ENCODE measurements at regions not wholly inside any gene's neighbourhood (a gene's known extent, or its start where the extent isn't known, plus 50 kb on each side); places are given as distances from the start of the nearest gene placed in this dataset.

DNA sequence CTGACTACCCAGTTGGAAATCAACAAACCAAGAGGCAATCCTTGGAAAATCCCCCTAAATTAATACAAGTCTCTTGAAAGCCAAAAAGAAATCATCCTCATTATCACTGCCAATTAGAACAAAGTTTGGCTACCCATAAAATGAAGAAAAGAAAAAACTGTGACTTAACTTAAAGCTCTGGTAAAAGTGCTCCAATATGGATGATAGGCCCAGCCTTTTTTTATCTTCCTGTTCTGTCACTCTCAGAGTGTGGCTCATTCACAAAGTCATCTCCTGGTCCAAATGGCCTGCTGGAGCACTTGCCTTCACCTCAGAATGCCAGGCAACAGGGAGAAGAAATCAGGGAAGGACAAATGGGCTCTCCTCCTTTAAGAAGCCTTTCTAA, 155.1 kb upstream of the GHITM start:
- TF ChIP-seq, protein P1, sequence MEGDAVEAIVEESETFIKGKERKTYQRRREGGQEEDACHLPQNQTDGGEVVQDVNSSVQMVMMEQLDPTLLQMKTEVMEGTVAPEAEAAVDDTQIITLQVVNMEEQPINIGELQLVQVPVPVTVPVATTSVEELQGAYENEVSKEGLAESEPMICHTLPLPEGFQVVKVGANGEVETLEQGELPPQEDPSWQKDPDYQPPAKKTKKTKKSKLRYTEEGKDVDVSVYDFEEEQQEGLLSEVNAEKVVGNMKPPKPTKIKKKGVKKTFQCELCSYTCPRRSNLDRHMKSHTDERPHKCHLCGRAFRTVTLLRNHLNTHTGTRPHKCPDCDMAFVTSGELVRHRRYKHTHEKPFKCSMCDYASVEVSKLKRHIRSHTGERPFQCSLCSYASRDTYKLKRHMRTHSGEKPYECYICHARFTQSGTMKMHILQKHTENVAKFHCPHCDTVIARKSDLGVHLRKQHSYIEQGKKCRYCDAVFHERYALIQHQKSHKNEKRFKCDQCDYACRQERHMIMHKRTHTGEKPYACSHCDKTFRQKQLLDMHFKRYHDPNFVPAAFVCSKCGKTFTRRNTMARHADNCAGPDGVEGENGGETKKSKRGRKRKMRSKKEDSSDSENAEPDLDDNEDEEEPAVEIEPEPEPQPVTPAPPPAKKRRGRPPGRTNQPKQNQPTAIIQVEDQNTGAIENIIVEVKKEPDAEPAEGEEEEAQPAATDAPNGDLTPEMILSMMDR (IDR thresholded peaks at IDR 0.05) = no peak
- peaks cover 40% of the 10 kb centered on the region for H3K9me3 Mint-ChIP-seq
- DNase-seq = no peak
- no peaks in the 10 kb centered on the region for H3K4me1 Mint-ChIP-seq (ENCODE audit: low read depth)
- H3K27ac Mint-ChIP-seq = no peak overlapping the region
- H3K36me3 Mint-ChIP-seq (ENCODE audit: low read depth) = peaks cover 4% of the 10 kb centered on the region; the same call in 1 of the 2 replicates
- H3K4me3 Mint-ChIP-seq = no peak overlapping the region
- peaks cover 3% of the 10 kb centered on the region; the same call in 1 of the 2 replicates for H3K27me3 Mint-ChIP-seq (ENCODE audit: insufficient read depth)

DNA sequence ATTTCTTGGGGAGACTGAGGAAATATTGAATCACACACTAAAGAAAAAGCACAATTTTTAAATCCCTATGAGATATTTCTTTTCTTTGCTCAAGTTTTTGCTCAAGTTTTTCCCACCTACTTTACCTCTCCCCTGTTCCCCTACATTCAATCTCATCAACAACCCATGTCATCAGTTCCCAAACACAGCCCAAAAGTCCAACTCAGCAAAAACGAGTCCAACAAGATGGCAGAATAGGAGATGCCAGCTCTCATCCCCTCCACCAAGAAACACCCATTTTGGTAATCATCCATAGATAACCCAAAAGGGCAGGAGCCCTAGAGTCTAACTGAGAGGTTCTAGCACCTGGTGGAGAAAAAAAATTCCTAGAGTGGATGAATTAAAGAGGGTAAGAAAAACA, 152.5 kb upstream of the GHITM start:
- Mint-ChIP-seq H3K27ac (no peak overlapping the region), H3K4me3 (no peak overlapping the region), H3K4me1 (ENCODE audit: low read depth) (no peaks in the 10 kb centered on the region), H3K9me3 (peaks cover 30% of the 10 kb centered on the region), H3K27me3 (ENCODE audit: insufficient read depth) (peaks cover 3% of the 10 kb centered on the region; the same call in 1 of the 2 replicates), H3K36me3 (ENCODE audit: low read depth) (peaks cover 3% of the 10 kb centered on the region; the same call in 1 of the 2 replicates)
- TF ChIP-seq, protein P1 (IDR thresholded peaks at IDR 0.05) = no peak
- DNase-seq = no peak

DNA sequence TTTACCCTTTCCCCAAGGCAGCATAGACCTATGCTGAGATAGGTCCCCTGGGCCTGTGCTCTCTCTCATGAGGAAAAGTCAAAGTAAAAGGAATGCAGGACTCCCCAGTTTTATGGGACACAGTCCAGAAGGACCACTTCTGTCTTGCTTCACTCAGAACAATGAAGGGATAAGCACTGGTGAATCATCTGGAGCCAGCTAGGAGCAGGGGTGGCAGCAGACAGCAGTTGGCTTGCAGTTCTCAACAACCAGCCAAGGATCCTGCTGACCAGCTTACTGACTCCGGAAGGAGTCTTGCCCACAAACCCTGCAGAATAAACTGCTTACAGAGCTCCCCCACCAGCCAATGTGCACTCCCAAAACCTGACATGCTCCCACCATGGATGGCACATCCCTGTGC, 152.1 kb upstream of the GHITM start:
- Mint-ChIP-seq H3K27me3 (ENCODE audit: insufficient read depth) (peaks cover 3% of the 10 kb centered on the region; the same call in 1 of the 2 replicates), H3K36me3 (ENCODE audit: low read depth) (no peaks in the 10 kb centered on the region), H3K4me1 (ENCODE audit: low read depth) (no peaks in the 10 kb centered on the region), H3K27ac (no peak overlapping the region), H3K4me3 (no peak overlapping the region), H3K9me3 (peaks cover 30% of the 10 kb centered on the region)
- no peak for DNase-seq
- TF ChIP-seq, protein P1 (IDR thresholded peaks at IDR 0.05) = no peak

DNA sequence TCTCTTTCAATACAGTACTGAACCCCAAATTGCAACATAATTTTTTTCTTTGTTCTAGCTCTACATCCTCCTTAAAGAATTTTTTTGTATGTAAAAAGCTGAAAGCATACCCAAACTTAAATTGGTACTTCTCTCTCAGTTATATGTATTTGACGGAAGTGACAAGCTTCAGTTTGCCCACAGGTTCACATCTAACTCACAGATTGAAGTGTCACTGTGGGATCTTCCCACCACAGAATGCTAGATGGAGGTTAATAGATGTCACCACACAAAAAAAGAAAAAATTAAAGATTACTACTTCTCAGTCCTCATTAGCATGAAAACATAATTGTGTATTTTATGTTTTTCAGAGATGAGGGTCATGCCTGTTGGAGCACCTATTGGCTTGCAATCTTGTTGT, 150.9 kb upstream of the GHITM start:
- peaks cover 3% of the 10 kb centered on the region; the same call in 1 of the 2 replicates for H3K27me3 Mint-ChIP-seq (ENCODE audit: insufficient read depth)
- H3K9me3 Mint-ChIP-seq = peaks cover 23% of the 10 kb centered on the region
- H3K4me3 Mint-ChIP-seq = no peak overlapping the region
- no peaks in the 10 kb centered on the region for H3K4me1 Mint-ChIP-seq (ENCODE audit: low read depth)
- DNase-seq = no peak
- TF ChIP-seq, protein P1 (IDR thresholded peaks at IDR 0.05) = no peak
- H3K36me3 Mint-ChIP-seq (ENCODE audit: low read depth) = no peaks in the 10 kb centered on the region
- H3K27ac Mint-ChIP-seq = no peak overlapping the region

DNA sequence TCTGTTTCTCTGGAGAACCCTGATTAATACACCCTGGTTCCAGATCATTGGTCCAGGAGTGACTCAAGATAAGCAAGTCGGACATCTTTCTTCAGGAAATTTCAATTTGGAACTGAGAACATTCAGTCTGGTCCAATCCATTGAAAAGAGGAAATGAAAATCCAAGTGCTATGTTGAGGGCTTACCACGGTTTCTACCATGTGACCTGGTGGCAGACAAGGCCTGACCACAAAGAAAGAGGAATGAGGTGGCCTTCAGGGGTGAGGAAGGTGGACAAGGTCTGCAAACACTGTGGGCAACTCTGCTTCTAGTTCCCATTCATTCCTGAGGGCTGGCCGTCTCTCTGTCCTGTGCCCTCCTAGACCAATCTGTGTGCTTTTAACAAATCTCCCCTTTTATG, 149.2 kb upstream of the GHITM start:
- Mint-ChIP-seq H3K36me3 (ENCODE audit: low read depth) (no peaks in the 10 kb centered on the region), H3K9me3 (peaks cover 23% of the 10 kb centered on the region), H3K4me3 (no peak overlapping the region), H3K4me1 (ENCODE audit: low read depth) (no peaks in the 10 kb centered on the region), H3K27me3 (ENCODE audit: insufficient read depth) (0 out of 2 replicates have a peak, but pooled peaks cover 3% of the 10 kb centered on the region), H3K27ac (no peak overlapping the region)
- no peak for DNase-seq
- TF ChIP-seq, protein P1 (IDR thresholded peaks at IDR 0.05) = no peak
